OCI-LY1 (cell line): ENCODE measurements at regions not wholly inside any gene's neighbourhood (a gene's known extent, or its start where the extent isn't known, plus 50 kb on each side); places are given as distances from the start of the nearest gene placed in this dataset.

Experiments used
- H2AFZ ChIP-seq: fragments of 200-600 bp; sonication (generic), shearing (Covaris generic); 2 replicates; pipeline ENCODE4 v1.6.0; 2014; ENCODE audit warnings: antibody characterized with exemption, mild to moderate bottlenecking, low read length
- H3F3A ChIP-seq: fragments of 200-600 bp; sonication (generic), shearing (Covaris generic); 2 replicates; pipeline ENCODE4 v1.6.0; 2014; ENCODE audit warnings: mild to moderate bottlenecking, antibody characterized with exemption, low read length, moderate library complexity; ENCODE audit not compliant: insufficient read depth
- H3K27ac ChIP-seq: fragments of 200-600 bp; sonication (generic); 2 replicates; pipeline ENCODE4 v1.5.1; 2014; ENCODE audit warnings: low read length, mixed run types, mild to moderate bottlenecking, low read depth; ENCODE audit not compliant: poor library complexity, severe bottlenecking
- H3K27me3 ChIP-seq: fragments of 200-600 bp; sonication (generic); 2 replicates; pipeline ENCODE4 v1.6.0; 2014; ENCODE audit warnings: antibody characterized with exemption, mild to moderate bottlenecking, low read length, moderate library complexity; ENCODE audit not compliant: insufficient read depth
- H3K36me3 ChIP-seq: fragments of 200-600 bp; sonication (generic); 2 replicates; pipeline ENCODE4 v1.6.1; 2014; ENCODE audit warnings: mild to moderate bottlenecking, antibody characterized with exemption, low read length, moderate library complexity, mixed read lengths; ENCODE audit not compliant: insufficient read depth
- H3K4me1 ChIP-seq: fragments of 200-600 bp; sonication (generic); 2 replicates; pipeline ENCODE4 v1.5.1; 2014; ENCODE audit warnings: mild to moderate bottlenecking, low read length, moderate library complexity; ENCODE audit not compliant: insufficient read depth, severe bottlenecking
- H3K4me2 ChIP-seq: fragments of 200-600 bp; sonication (generic), shearing (Covaris generic); 2 replicates; pipeline ENCODE4 v1.6.1; 2014; ENCODE audit warnings: low read length
- H3K4me3 ChIP-seq: fragments of 200-600 bp; sonication (generic); 2 replicates; pipeline ENCODE4 v1.5.1; 2014; ENCODE audit warnings: low read length, low read depth, mild to moderate bottlenecking, mixed read lengths; ENCODE audit not compliant: poor library complexity, severe bottlenecking
- H3K79me2 ChIP-seq: fragments of 200-600 bp; shearing (Covaris generic); 2 replicates; pipeline ENCODE4 v1.6.1; 2016; ENCODE audit warnings: mixed run types, low read length, mixed read lengths; ENCODE audit not compliant: insufficient read depth
- H3K9ac ChIP-seq: fragments of 200-600 bp; sonication (generic), shearing (Covaris generic); 2 replicates; pipeline ENCODE4 v1.6.1; 2014; ENCODE audit warnings: mild to moderate bottlenecking, low read length, mixed read lengths
- H3K9me2 ChIP-seq: fragments of 200-600 bp; sonication (generic), shearing (Covaris generic); 2 replicates; pipeline ENCODE4 v1.6.1; 2014; ENCODE audit warnings: low read depth, mild to moderate bottlenecking, low read length, mixed read lengths
- H3K9me3 ChIP-seq: fragments of 200-600 bp; shearing (Covaris generic); 2 replicates; pipeline ENCODE4 v1.6.1; 2014; ENCODE audit warnings: low read length, mixed read lengths
- H4K20me1 ChIP-seq: fragments of 200-600 bp; sonication (generic), shearing (Covaris generic); 2 replicates; pipeline ENCODE4 v1.6.0; 2016; ENCODE audit warnings: mild to moderate bottlenecking, low read length; ENCODE audit not compliant: insufficient read depth
- EZH2 ChIP-seq: fragments of 200-600 bp; sonication (generic), shearing (Covaris generic); IDR thresholded peaks from 2 replicates; pipeline ENCODE4 v1.8.0; 2017; ENCODE audit warnings: borderline replicate concordance, mixed run types, mild to moderate bottlenecking, antibody characterized with exemption, low read length, moderate library complexity, mixed read lengths
- TF ChIP-seq, protein P1 (sequence below): fragments of 200-600 bp; sonication (generic), shearing (Covaris generic); IDR thresholded peaks from 2 replicates; pipeline ENCODE4 v1.5.1; 2017; ENCODE audit warnings: mild to moderate bottlenecking, antibody characterized with exemption, low read length, moderate library complexity, mixed read lengths

DNA sequence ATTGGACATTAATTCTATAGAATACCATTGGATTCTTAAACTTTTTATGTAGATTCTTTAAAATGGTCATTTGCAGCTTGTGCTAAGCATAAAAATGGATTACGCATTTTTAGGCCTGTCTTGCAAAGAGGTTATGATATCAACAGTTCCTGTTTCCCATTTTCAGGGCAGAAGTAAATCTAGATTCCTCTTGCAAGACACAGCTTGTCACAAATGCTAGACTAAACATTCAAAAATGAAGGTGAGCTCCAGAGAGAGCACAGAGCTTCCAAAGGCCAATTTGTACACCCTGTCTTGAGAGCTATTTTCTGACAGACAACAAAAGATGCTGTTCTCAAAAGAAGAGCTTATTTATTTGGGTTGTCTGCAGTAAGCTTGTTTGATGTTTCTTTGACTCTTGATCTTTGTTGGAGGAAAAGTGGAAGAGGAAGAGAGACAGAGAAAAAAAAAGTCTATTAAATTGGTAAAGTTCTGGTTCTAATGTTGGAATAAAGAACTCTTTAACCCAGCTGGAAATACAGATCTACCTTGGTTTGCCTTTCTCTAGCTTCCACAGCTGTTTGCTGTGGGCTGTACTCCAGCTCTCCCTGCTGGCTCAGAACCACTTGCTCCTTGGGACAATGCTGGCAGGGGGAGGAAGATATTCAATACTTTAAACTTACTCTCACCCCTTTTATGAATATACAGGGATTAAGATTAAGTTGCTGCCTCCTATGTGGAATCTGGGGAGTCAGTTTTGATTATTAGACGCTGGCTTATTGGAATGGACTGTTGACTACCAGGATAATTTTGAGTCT, 651.8 kb downstream of the CDH11 start:
- H3K4me3 ChIP-seq: no peak overlapping the region
- TF ChIP-seq, protein P1, sequence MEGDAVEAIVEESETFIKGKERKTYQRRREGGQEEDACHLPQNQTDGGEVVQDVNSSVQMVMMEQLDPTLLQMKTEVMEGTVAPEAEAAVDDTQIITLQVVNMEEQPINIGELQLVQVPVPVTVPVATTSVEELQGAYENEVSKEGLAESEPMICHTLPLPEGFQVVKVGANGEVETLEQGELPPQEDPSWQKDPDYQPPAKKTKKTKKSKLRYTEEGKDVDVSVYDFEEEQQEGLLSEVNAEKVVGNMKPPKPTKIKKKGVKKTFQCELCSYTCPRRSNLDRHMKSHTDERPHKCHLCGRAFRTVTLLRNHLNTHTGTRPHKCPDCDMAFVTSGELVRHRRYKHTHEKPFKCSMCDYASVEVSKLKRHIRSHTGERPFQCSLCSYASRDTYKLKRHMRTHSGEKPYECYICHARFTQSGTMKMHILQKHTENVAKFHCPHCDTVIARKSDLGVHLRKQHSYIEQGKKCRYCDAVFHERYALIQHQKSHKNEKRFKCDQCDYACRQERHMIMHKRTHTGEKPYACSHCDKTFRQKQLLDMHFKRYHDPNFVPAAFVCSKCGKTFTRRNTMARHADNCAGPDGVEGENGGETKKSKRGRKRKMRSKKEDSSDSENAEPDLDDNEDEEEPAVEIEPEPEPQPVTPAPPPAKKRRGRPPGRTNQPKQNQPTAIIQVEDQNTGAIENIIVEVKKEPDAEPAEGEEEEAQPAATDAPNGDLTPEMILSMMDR: no peak
- TF ChIP-seq EZH2: no peak
- no peaks in the 10 kb centered on the region for H3K79me2 ChIP-seq
- H3K36me3 ChIP-seq: no peaks in the 10 kb centered on the region
- peaks cover 7% of the 10 kb centered on the region; the same call in 1 of the 2 replicates for H3K9me3 ChIP-seq
- H3K9me2 ChIP-seq: no peaks in the 10 kb centered on the region
- no peak overlapping the region for H3K9ac ChIP-seq
- H3K4me1 ChIP-seq: peaks cover 10% of the 10 kb centered on the region
- H4K20me1 ChIP-seq: no peaks in the 10 kb centered on the region
- H3F3A ChIP-seq: no peaks in the 10 kb centered on the region
- H3K27ac ChIP-seq: no peak overlapping the region
- no peaks in the 10 kb centered on the region for H3K27me3 ChIP-seq
- H2AFZ ChIP-seq: no peak overlapping the region
- H3K4me2 ChIP-seq: no peak overlapping the region

DNA sequence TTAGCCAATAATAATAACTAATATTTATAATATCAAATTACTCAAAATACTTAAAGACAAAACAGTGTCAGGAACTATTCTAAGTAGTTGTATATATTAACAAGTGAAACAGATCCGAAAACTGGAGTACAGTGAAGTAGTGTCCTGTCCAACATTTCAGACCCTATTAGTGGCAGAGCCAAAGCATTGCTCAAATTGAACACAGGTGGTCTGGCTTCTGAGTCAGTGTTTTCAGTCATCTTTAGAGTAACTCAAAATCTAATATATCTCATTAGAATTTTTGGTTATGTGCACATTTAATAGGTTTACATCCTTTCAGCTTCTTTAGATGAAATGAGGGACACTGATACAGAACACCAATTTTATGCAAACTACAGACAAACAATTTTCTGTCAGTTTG, 652.5 kb downstream of the CDH11 start:
- H3K9me3 ChIP-seq: peaks cover 7% of the 10 kb centered on the region; the same call in 1 of the 2 replicates
- peaks cover 10% of the 10 kb centered on the region for H3K4me1 ChIP-seq
- no peaks in the 10 kb centered on the region for H3K79me2 ChIP-seq
- no peak overlapping the region for H3K9ac ChIP-seq
- H4K20me1 ChIP-seq: no peaks in the 10 kb centered on the region
- H2AFZ ChIP-seq: no peak overlapping the region
- H3F3A ChIP-seq: no peaks in the 10 kb centered on the region
- no peak overlapping the region for H3K4me3 ChIP-seq
- no peak overlapping the region for H3K27ac ChIP-seq
- no peaks in the 10 kb centered on the region for H3K9me2 ChIP-seq
- TF ChIP-seq EZH2: no peak
- TF ChIP-seq, protein P1: no peak
- no peaks in the 10 kb centered on the region for H3K27me3 ChIP-seq
- no peaks in the 10 kb centered on the region for H3K36me3 ChIP-seq
- H3K4me2 ChIP-seq: no peak overlapping the region

DNA sequence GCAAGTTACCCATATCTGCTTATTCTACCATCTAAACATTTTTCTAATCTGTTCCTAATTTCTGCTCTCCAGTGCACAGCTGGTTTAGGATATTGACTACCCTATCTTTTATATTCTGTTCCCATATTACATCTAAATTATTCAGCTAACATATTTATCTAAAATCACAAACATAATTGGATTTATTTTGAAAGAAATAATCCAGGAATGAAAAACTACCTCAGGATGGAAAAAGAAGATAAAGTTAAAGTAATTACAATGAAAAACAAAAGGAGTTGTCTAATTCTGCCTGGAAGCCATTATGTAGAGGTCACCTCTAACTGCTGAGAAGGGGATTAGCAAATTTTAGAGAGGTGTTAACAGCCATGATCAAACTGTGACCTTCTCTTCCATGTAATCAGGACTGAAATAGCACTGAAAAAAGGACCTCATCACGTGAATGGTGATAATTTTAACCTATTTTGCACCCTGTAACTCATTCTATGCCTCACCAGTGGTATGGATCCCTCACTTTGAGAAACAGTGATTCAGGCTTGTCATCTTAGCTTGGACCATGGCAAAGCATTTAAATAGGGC, 653.3 kb downstream of the CDH11 start:
- Histone ChIP-seq H3K27me3 (no peaks in the 10 kb centered on the region), H3K9me2 (no peaks in the 10 kb centered on the region), H3K4me3 (no peak overlapping the region), H4K20me1 (no peaks in the 10 kb centered on the region), H3K27ac (no peak overlapping the region), H3K36me3 (no peaks in the 10 kb centered on the region), H3K4me1 (peaks cover 10% of the 10 kb centered on the region), H3K79me2 (no peaks in the 10 kb centered on the region), H3F3A (no peaks in the 10 kb centered on the region), H3K9me3 (peaks cover 7% of the 10 kb centered on the region; the same call in 1 of the 2 replicates), H2AFZ (no peak overlapping the region), H3K9ac (no peak overlapping the region), H3K4me2 (no peak overlapping the region)
- TF ChIP-seq EZH2: no peak
- TF ChIP-seq, protein P1: no peak
